Lower lobe of right lung (tissue), 2 donors: ENCODE measurements at regions not wholly inside any gene's neighbourhood (a gene's known extent, or its start where the extent isn't known, plus 50 kb on each side); places are given as distances from the start of the nearest gene placed in this dataset.

Experiments
- ATAC-seq, 2 donors: fragments of 200-7000 bp; cut with Tn5 transposase; one replicate each; pipeline ENCODE4 v1.9.1; 2020 to 2022; ENCODE audit warnings: mild to moderate bottlenecking in 2 of 2, moderate library complexity in 2 of 2
- DNase-seq: peaks from one replicate; pipeline ENCODE4 v3.0.0-alpha.2; 2020
- H3K27ac ChIP-seq: fragments of 200-600 bp; one replicate; pipeline ENCODE4 v1.8.0; 2022
- H3K27me3 ChIP-seq: fragments of 200-600 bp; one replicate; pipeline ENCODE4 v1.8.0; 2022; ENCODE audit warnings: low read depth
- H3K36me3 ChIP-seq: fragments of 200-600 bp; one replicate; pipeline ENCODE4 v1.8.0; 2022; ENCODE audit warnings: mild to moderate bottlenecking
- H3K4me1 ChIP-seq: fragments of 200-600 bp; one replicate; pipeline ENCODE4 v1.8.0; 2022
- H3K4me3 ChIP-seq: fragments of 200-600 bp; one replicate; pipeline ENCODE4 v1.8.0; 2022; ENCODE audit warnings: mild to moderate bottlenecking
- H3K9me3 ChIP-seq: fragments of 200-600 bp; one replicate; pipeline ENCODE4 v1.8.0; 2022
- CTCF ChIP-seq: fragments of 200-600 bp; IDR thresholded peaks from one replicate; pipeline ENCODE4 v1.8.0; 2022; ENCODE audit warnings: antibody characterized with exemption, mild to moderate bottlenecking
- intact Hi-C: fragments of 100-400 bp; cut with DNase I; formaldehyde crosslinking; loops from one replicate; pipeline ENCODE4 v1.11.0; 2022
- donor health status: DM: no; HTN: yes; CAD: no; lungs with severe emphysema.

GRCh38 chr5:118042076-118042475 is 946.3 kb downstream of the DTWD2 start:
- DNase-seq: no peak
- Histone ChIP-seq H3K9me3 (no peaks in the 10 kb centered on the region), H3K27ac (no peak overlapping the region), H3K27me3 (no peaks in the 10 kb centered on the region), H3K4me1 (no peaks in the 10 kb centered on the region), H3K36me3 (no peaks in the 10 kb centered on the region), H3K4me3 (no peak overlapping the region)
- no peak for TF ChIP-seq CTCF
- no peak for ATAC-seq
- intact Hi-C loops: no loop called here

- Histone ChIP-seq H3K4me1 (no peaks in the 10 kb centered on the region), H3K27ac (no peak overlapping the region), H3K9me3 (no peaks in the 10 kb centered on the region), H3K4me3 (no peak overlapping the region), H3K36me3 (no peaks in the 10 kb centered on the region), H3K27me3 (no peaks in the 10 kb centered on the region)
- ATAC-seq (no peak), DNase-seq (no peak)
- intact Hi-C loops: no loop called here
- no peak for TF ChIP-seq CTCF
Measured at GRCh38 chr5:118040496-118040895, 947.9 kb downstream of the DTWD2 start.

- no peak overlapping the region for H3K4me3 ChIP-seq
- intact Hi-C loops: no loop called here
- TF ChIP-seq CTCF: no peak
Measured at GRCh38 chr5:118033686-118034338, 954.5 kb downstream of the DTWD2 start.

GRCh38 chr5:118029807-118030206 is 958.5 kb downstream of the DTWD2 start:
- TF ChIP-seq CTCF: no peak
- ATAC-seq: no peak
- DNase-seq: no peak
- Histone ChIP-seq H3K36me3 (no peaks in the 10 kb centered on the region), H3K27me3 (no peaks in the 10 kb centered on the region), H3K27ac (no peak overlapping the region), H3K4me1 (no peaks in the 10 kb centered on the region), H3K9me3 (no peaks in the 10 kb centered on the region), H3K4me3 (no peak overlapping the region)
- intact Hi-C loops: no loop called here

More at GRCh38 chr5:118033686-118034338, 954.5 kb downstream of the DTWD2 start:
- Histone ChIP-seq H3K4me1 (no peaks in the 10 kb centered on the region), H3K9me3 (no peaks in the 10 kb centered on the region), H3K27me3 (no peaks in the 10 kb centered on the region), H3K27ac (no peak overlapping the region), H3K36me3 (no peaks in the 10 kb centered on the region)
- DNase-seq (peak; percentile 43), ATAC-seq (no peak)

- Histone ChIP-seq H3K9me3 (no peaks in the 10 kb centered on the region), H3K36me3 (no peaks in the 10 kb centered on the region), H3K27me3 (no peaks in the 10 kb centered on the region), H3K27ac (no peak overlapping the region), H3K4me1 (no peaks in the 10 kb centered on the region), H3K4me3 (no peak overlapping the region)
- intact Hi-C loops: no loop called here
- DNase-seq: no peak
- no peak for ATAC-seq
- no peak for TF ChIP-seq CTCF
Measured at GRCh38 chr5:118022062-118022461, 966.3 kb downstream of the DTWD2 start.
